GM12891 (cell line): ENCODE measurements at regions not wholly inside any gene's neighbourhood (a gene's known extent, or its start where the extent isn't known, plus 50 kb on each side); places are given as distances from the start of the nearest gene placed in this dataset.
"Not testable (repeated sequence)": the region's sequence is repeated elsewhere in the genome, so short reads cannot be mapped to it uniquely, and the experiment has no call there.

Experiments
- DNase-seq: peaks from one replicate; pipeline ENCODE4 v3.0.0; 2011; ENCODE audit warnings: low spot score; ENCODE audit not compliant: insufficient read length
- FAIRE-seq: peaks from 2 replicates; lab custom pipeline; 2011; peaks lifted over from hg19 to GRCh38; lab: Jason Lieb, UNC
- PAX5 ChIP-seq: IDR thresholded peaks from 2 replicates; pipeline ENCODE4 v1.6.1; 2011; ENCODE audit warnings: low read length, moderate library complexity, mild to moderate bottlenecking; ENCODE audit not compliant: insufficient read depth, severe bottlenecking
- POLR2A ChIP-seq: IDR thresholded peaks from 2 replicates; pipeline ENCODE4 v1.6.1; 2011; ENCODE audit warnings: low read depth, low read length, control low read depth
- POLR2AphosphoS5 ChIP-seq: IDR thresholded peaks from 2 replicates; pipeline ENCODE4 v1.6.1; 2011; ENCODE audit warnings: low read depth, low read length, control low read depth
- POU2F2 ChIP-seq: IDR thresholded peaks from 2 replicates; pipeline ENCODE4 v1.6.1; 2011; ENCODE audit warnings: low read depth, mild to moderate bottlenecking, control low read depth, low read length, moderate library complexity
- SPI1 ChIP-seq: IDR thresholded peaks from 2 replicates; pipeline ENCODE4 v1.6.1; 2011; ENCODE audit warnings: low read depth, low read length, control low read depth
- TAF1 ChIP-seq: IDR thresholded peaks from 2 replicates; pipeline ENCODE4 v1.6.1; 2011; ENCODE audit warnings: low read depth, low read length, control low read depth

DNA sequence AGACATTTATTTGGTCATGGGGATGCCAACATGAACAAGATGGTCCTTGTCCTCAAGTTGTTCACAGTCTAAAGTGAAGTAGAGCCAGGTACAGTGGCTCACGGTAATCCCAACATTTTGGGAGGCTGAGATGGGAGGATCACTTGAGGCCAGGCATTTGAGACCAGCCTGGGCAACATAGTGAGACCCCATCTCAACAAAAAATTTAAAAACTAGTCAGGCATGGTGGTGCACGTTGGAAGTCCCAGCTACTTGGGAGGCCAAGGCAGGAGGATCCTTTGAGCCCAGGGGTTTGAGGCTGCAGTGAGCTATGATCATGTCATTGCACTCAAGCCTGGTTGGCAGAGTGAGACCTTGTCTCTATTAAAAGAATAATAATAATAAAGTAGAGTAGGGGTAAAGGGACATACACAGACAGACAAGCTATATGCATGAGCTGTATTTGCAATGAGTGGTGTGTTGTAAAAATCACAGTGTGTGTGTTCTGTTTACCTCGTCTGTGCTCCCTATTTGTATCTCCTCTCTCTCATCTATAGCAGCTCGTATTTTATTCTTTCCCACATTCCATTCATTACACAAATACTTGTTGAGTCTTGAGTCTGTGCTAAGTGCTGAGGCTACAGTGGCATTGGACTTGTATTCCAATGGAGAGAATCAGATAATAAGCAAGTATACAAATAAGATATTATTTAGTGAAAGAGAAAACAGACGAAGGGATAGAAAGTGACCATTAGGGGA is 73.9 kb upstream of the DHX40 start:
- TF ChIP-seq POU2F2 (no peak), SPI1 (no peak), POLR2A (no peak), PAX5 (no peak)
- DNase-seq (no peak), FAIRE-seq (no peak)

DNA sequence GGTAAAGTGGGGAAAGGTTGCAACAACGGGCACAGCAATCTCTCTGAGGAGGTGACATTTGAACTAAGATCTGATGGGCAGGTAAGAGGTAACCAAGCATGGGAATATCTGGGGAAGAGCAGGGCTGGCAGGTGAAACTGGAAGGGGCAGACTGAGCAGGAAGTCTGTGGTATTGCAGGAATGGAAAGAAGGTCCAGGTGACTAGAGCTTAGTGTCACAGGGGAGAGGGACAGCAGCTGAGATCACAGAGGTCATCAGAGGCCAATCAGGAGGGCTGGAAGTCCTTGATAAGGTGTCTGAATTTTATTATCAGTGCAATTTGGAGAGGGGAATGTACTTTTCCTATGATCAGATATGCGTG is 73.3 kb upstream of the DHX40 start:
- TF ChIP-seq POU2F2 (no peak), POLR2A (no peak), SPI1 (no peak), POLR2AphosphoS5 (no peak), PAX5 (no peak), TAF1 (no peak)
- FAIRE-seq (no peak), DNase-seq (no peak)

DNA sequence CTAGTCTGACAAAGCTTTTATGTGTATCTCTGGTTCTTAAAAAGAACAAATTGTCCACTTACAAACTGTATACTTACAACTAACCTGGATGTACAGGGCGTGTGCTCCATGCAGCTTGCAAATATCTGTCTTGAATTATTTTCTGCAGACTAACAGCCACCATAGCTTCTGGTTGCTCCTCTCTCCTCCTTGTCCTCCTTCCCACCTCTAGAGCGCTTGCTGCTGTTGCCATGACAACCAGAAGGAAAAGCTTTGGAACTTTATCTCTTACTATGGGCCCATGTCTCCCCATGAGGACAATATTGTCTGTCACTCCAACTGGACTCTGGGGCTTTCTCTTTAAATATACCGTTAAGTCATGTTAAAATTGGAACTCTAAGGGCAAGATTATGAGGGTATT is 71.5 kb upstream of the DHX40 start:
- no peak for TF ChIP-seq POLR2A
- no peak for TF ChIP-seq PAX5
- TF ChIP-seq TAF1: no peak
- no peak for TF ChIP-seq POLR2AphosphoS5
- TF ChIP-seq SPI1: no peak
- no peak for TF ChIP-seq POU2F2
- DNase-seq (no peak), FAIRE-seq (no peak)

DNA sequence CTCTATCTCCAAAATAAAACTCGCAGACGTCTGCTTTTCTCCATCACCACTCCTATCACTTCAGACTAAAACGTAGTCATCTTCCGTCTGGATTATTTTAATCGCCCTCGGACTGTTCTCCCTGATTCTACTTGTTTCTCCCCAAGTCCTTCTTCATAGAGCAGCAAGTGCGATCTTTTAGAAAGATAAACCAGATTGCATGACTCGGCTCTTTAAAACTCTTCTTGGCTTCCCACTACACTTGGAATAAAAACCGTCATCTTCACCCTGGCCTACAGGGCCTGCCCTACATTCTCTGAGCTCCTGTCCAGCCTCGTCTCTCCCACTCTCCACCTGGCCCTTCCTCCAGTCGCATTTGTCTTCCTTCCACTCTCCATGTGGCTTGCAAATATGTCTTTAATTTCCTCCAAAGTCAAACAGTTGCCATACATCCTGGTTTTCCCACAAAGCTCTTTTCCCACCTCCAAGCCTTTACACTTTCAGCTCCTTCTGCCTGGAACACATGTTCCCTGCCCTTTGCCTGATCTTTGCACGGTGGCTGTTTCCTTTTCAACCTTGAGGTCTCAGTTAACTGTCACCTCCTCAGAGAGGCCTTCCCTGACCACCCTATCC is 70.5 kb upstream of the DHX40 start:
- DNase-seq (no peak), FAIRE-seq (no peak)
- TF ChIP-seq POLR2A (no peak), TAF1 (no peak), POLR2AphosphoS5 (no peak), SPI1 (no peak), POU2F2 (no peak), PAX5 (no peak)

DNA sequence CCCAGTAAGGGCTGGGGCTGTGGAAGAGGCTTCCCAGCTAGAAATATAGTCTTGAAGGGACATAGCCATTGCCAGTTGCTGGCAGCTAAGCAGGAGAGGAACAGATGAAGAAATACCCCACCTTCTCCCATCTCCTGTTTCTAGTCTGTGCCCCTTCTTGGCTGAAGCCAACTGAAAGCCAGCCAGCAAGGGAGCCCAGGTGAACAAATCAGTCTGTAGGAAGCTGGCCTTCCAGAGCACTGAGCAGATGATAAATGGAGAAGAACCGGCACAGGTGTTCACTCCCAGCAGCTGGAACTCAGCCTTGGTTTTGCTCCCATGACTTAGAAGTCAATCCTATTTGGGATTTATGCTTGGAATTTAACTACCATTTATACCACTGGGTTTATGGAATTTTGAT is 69.2 kb upstream of the DHX40 start:
- DNase-seq (no peak), FAIRE-seq (no peak)
- TF ChIP-seq TAF1: no peak
- TF ChIP-seq POLR2A: no peak
- no peak for TF ChIP-seq PAX5
- TF ChIP-seq SPI1: no peak
- no peak for TF ChIP-seq POU2F2
- no peak for TF ChIP-seq POLR2AphosphoS5

DNA sequence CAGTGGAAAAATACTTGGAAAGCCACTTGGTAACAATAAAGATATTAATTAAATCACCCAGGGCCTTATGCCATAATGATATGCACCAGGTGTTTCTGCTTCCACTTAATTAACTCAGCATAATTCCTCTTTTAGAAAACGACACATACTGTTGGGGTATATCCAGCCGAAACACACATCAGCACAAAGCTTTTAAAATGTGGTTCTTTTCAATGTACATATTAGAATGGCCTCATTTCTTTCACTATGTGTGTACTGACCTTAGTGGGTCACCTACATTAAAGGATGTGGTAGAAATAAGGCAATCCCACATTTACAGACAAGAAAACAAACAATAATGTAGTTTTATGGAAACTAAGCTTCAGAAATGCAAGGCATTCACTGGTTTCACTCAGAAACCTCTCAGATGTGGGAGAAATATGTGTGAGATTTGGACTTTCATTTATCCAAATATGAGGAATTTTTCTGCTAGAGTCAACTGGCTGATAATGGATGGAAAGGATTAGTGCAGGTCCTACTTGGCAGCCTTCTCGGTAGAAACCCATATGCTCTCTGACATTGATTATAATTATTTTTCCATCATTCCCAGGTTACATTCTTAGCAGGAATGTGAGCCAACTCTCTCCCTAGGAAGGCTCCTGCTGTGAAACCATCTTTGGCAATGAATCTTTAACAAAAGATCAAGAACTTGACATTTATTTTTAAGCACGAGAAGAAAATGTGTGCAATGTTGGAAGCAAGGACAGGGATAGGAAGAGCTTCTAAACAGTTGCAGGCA is 66.7 kb upstream of the DHX40 start:
- FAIRE-seq: no peak
- DNase-seq: no peak
- no peak for TF ChIP-seq POU2F2
- TF ChIP-seq POLR2AphosphoS5: no peak
- TF ChIP-seq POLR2A: no peak
- no peak for TF ChIP-seq SPI1
- no peak for TF ChIP-seq PAX5
- no peak for TF ChIP-seq TAF1

DNA sequence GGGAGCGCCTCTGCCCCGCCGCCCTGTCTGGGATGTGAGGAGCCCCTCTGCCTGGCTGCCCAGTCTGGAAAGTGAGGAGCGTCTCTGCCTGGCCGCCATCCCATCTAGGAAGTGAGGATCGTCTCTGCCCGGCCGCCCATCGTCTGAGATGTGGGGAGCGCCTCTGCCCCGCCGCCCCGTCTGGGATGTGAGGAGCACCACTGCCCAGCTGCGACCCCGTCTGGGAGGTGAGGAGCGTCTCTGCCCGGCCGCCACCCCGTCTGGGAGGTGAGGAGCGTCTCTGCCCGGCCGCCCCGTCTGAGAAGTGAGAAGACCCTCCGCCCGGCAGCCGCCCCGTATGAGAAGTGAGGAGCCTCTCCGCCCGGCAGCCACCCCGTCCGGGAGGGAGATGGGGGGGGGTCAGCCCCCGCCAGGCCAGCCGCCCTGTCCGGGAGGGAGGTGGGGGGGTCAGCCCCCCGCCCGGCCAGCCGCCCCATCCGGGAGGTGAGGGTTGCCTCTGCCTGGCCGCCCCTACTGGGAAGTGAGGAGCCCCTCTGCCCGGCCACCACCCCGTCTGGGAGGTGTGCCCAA is 65.2 kb upstream of the DHX40 start:
- FAIRE-seq: not testable (repeated sequence)

DNA sequence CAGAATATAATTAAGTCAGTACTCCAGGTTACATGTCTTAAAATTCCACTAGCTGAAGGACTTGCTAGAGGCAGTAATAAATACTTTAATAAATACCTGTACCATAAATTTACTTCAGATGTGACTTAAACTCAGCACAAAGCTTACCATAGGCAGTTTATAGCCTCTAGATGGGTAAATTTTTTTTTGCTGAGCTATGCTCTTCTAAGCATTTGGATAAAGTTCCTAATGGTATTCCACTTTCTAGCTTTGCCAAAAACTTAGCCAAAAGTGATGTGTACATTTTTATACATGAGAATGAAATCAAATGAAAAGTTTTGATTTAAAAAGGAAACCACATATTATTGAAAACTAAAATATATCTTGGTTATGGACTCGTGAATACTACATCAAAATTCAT is 63.7 kb upstream of the DHX40 start:
- FAIRE-seq: no peak
- TF ChIP-seq POU2F2 (no peak), TAF1 (no peak), PAX5 (no peak), SPI1 (no peak), POLR2AphosphoS5 (no peak), POLR2A (no peak)

More for the DNA sequence above, 65.2 kb upstream of the DHX40 start:
- DNase-seq: not testable (repeated sequence)

DNA sequence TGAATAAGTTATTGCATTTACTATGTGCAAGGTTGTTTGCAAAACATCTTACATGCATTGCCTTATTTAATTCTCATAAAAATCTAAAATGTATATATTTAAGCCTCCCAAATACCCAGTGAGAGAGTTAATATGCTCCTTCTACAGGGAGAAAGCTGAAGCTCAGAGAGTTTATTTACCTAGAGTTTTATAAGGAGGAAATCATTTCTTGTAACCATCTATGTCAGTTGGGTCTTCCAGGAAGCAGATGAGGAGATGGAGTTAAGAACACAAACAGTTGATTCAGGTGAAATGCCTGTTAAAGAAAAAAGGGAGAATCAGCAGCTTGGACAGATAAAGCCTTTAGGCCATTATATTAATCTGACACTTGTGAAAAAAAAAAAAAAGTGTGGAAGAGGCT is 62.6 kb upstream of the DHX40 start:
- no peak for DNase-seq
- TF ChIP-seq POLR2A (no peak), SPI1 (no peak), POLR2AphosphoS5 (no peak), TAF1 (no peak), POU2F2 (no peak), PAX5 (no peak)
- FAIRE-seq: no peak

More for the DNA sequence above, 63.7 kb upstream of the DHX40 start:
- no peak for DNase-seq

DNA sequence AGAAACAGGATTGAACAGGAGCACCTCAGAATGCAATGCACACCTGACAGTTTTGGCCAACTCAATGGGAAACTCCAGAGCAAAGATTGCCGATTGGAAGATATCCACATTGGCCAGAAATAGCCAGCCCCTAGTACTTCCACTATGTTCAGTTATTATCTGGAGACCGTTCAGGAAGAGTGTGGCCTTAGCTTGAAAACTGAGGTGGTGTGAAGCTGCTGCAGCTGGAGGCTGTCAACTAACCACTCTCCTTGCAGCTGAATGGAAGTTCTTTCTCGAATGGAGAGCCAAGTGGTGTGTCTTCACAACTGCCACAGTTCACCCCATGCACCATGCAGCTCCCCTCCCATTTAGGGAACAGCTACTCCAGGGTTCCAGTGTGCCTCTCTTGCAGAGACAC is 61.9 kb upstream of the DHX40 start:
- DNase-seq (no peak), FAIRE-seq (no peak)
- TF ChIP-seq POU2F2 (no peak), PAX5 (no peak), POLR2A (no peak), TAF1 (no peak), SPI1 (no peak), POLR2AphosphoS5 (no peak)
